NCI-H524 (cell line): ENCODE measurements at regions not wholly inside any gene's neighbourhood (a gene's known extent, or its start where the extent isn't known, plus 50 kb on each side); places are given as distances from the start of the nearest gene placed in this dataset.
"Not testable (repeated sequence)": the region's sequence is repeated elsewhere in the genome, so short reads cannot be mapped to it uniquely, and the experiment has no call there.

ENCODE experiments used
- DNase-seq, 2 experiments: peaks; one replicate each; lab custom pipeline; 2025; lab: John Stamatoyannopoulos, UW

DNA sequence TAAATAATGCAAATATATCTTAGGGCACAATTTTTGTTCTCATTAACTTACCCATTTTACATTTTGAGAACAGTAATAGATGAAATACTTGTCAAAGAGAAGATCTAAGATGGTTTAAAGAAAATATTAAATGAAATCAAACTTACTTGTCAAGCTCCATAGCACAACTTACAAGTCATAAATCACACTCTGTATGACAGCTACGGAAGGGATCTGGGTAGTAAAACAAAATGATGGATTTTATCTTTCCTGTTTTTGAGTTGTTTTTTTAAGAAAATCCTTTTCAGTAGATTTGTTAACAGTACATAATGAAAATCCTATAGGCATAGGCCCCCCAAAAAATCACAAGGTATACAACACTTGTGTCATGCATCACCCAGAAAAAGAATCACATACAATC lies 84.4 kb upstream of the ANTXRL start:
- not testable (repeated sequence) for DNase-seq

DNA sequence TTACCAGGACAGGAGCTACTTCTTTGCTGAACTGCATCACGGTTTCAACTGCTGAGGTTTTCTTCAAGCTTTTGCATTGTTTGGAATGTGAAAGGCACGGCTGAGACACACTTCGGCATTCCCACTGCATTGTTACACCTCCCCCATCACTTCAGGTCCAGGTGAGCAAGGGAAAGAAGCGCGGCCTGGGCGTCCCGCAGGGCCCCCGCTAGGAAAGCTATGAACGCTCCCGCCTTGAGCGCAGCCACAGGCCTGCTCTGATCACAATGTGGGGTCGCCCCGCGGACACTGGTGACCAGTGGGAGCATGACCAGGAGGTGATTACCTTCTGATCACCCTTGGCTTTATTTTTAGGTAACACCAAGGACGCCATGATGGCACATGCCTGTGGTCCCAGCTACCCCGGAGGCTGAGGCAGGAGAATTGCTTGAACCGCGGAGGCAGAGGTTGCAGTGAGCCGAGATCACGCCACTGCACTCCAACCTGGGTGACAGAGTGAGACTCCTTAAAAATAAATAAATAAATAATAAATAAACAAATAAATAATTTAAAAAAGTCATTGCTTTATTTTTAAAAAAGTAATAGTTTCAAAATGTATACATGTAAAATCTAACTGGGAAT lies 82.2 kb upstream of the ANTXRL start:
- DNase-seq, result not testable (repeated sequence)

DNA sequence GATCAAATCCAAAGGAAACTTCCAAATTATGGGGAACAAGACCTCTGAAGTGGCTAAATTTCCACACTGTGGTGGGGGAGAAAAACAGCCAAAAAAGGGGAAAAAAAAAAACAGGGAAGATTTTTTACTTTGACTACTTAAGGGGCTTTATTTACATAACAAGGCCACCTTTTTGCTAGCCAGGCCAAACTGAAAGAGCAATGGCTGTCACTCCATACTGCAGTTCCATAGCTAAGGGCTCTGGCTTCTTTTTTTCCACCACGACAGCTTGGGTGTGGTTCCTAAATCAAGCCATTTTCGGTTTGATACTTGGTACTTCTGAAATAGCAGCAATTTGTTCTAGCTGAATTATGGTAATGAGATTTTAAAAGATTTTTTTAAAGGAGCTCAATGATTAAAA lies 76.4 kb upstream of the ANTXRL start:
- not testable (repeated sequence) for DNase-seq

DNA sequence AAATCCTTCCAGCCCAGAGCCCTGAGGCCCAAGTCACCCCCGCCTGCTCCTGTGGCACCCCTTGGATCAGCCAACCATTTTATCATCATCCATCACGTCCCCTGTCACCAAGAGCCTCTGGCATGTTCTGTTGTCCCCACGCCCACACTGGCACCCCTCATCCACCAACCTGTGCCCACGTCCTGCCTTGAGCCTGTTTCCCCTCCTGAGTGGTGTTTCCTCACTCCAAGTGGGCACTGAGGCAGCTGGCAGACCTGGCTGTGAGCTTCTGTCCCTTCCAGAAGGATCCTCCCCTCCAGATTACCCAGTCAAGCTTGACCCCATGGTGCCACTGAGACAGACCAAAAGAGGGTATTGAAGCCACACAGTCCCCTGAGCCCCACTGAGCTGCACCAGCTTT lies 71.4 kb upstream of the ANTXRL start:
- no peak for DNase-seq

DNA sequence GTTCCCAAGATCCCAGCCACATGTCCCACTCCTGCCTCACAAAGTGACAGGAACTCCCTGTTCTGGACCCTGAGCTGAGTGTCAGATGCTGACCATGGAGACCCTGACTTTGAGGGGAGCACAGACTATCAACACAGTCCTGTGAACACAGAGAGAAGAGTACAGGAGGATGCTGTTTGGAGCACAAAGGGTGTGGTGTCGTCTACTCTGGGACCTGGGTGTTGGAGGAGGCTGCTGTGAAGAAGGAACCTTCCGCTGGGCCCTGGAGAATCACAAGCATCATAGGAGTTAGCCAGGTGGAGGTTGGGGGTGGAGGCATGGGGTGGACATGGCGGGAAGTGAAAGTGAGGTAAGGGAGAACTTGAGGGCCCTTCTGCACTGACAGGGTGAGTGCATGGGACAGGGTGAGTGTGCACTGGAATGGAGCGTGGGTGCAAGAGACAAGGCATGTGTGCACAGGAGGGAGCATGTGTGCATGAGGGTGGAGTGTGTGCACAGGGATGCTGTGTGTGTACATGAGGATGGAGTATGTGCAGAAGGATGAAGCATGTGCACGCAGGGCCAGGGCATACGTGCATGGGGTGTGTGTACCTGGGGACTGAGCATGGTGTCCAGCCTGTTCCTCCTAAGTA lies 70.7 kb upstream of the ANTXRL start:
- no peak for DNase-seq

DNA sequence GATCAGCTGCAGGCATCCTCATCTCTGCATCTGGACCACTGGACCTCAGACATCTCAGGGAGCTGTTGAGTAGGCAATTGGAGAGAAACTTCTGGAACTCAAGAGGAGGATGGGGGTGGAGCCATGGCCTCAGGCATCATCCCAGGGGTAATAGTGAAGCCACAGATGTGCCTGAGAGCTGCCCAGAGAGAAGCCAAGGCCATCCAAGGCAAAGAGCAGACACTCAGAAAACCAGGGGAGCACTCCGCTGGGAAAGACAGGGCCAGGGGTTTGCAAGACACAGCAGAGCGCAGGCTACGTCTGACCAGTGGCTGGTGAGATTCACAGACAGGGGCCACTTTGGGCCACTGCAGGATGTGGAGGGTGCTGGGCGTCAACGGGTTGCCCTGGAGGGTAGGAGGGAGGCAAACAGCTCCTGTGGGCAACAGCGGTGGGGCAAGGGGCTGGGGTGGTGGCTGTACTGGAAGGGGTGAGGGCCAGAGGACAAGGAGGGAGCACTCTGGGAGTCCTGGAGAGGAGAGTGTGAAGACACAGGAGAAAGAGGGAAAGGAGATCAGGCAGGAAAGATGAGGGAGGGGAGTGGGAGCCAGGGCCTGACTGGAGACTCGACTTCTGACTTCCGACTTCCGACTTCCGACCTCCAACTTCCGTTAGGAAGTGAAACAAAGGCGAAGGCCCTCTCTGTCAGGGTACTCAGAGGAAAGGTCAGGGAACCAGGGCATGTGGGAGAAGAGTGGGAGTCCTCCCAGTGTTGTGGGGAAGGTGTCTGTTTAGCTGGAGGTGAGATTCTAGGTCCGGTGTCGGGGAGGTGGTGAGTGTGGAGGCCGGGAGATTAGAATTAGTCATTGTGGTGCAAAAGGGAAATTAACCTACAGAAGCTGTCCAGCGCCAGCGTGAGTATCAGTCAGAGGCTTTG lies 69.7 kb upstream of the ANTXRL start:
- DNase-seq, result no peak

DNA sequence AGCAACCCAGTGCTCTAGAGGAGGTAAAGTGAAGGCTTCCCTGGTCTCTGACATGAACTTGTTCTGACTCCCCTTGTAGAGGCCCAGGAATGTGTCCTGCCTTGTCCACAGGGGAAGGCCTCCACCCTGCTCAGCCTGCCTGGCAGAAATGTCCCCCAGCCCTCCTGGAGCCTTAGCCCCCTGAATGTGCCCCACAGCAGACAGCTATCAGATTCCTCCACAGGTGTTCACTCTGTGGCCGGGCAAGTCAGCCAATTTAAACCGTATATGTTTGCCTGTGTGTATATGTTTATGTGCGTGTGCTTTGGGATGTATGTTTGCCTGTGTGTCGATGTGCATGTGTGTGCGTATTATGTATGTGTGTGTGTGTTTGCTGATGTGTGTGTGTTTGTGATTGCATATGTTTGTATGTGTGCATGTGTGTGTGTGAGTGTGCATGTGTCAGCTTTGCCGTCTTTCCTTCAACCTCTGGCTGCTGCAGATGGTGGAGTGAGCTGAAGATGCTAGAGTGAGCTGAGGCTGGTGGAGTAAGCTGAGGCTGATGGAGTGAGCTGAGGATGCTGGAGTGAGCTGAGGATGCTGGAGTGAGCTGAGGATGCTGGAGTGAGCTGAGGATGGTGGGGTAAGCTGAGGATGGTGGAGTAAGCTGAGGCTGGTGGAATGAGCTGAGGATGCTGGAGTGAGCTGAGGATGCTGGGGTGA lies 68.9 kb upstream of the ANTXRL start:
- no peak for DNase-seq

DNA sequence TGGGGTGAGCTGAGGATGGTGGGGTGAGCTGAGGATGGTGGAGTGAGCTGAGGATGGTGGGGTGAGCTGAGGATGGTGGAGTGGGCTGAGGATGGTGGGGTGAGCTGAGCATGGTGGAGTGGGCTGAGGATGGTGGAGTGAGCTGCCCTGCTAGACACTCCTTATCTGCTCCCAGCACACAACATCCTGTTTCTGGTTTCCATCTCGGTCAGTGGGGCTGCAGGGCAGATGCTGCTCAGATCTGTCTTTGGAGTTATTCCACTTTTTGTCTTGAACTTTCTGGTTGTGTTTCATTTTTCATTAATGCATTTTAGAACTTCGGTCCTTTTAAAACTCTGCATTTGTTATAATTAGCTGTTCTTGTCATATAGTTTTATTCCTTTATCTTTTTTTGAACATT lies 67.9 kb upstream of the ANTXRL start:
- no peak for DNase-seq

DNA sequence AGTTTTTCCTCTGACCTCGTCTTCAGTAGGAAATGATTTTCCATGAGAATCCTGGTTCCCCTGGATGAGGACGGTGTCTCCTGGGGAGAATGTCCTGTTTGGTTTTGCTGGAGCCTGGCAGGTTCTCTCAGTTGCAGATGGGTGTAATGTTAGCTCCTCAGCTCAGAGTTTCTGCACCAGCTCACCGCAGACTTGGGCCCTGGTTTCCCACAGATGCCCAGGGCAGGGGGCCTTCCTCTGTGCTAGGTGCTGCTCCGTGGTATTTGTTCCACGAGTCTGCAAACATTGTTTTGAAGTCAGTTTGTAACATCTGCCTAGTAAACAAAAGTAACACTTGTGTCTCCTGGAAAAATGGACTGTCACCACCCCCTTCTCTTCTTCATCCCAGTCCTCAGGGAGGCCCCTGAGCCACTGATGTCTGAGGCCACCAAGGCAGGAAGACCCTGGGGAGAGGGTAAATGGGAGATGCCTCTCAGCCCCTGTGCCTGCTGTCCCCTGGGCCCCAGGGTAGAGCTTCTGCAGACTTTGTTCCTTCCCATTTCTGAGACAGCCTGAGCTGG lies 67.3 kb upstream of the ANTXRL start:
- DNase-seq, result not testable (repeated sequence)

DNA sequence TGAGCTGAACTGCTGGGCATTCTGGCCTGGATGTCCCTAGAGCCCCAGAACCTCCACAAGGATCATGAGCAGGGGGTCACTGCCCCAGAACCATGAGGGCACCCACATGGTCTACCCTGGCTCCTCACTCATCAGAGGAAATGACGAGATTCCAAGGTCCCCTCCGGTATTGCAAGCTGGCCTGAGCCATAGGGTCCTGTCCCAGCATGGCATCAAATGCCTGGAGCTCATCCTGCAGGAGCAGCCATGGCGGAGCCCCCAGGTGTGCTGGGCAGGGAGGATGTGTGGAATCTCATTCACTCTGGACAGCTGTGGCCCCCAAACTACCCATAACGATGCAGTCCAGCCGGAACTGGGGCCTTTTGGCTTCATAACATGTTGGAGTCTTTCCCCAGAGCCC lies 66.6 kb upstream of the ANTXRL start:
- no peak for DNase-seq

DNA sequence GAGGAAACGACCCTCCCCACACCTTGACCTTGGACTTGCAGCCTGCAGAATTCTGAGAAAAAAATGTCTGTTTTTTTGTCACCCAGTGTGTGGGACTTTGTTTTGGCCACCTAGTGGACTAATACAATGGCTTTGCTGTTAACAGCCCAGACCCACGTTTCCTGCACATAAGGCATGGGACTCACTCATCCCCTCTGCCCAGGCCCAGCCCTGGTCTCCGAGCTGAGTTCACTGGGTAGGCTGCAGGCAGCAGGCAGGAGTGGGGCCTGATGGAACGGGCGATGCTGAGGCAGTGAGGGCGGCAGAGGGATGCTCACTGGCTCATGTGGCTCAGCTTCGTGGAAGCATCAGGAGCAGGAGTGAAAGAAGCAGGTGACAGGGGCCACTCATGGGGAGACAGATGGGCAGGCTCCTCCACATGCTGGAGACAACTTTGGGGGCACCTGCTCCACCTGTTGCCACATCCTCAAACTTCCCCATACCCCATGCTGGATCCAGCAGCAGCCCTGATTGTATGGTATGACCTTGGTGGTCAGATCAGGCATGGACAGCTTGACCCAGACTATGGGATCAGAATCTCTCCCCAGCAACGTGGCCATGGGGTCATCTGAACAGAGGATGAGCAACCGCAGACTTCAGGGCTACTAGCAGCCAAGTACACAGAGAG lies 65.8 kb upstream of the ANTXRL start:
- DNase-seq, result peak in 1 of 2 experiments; percentile 12

DNA sequence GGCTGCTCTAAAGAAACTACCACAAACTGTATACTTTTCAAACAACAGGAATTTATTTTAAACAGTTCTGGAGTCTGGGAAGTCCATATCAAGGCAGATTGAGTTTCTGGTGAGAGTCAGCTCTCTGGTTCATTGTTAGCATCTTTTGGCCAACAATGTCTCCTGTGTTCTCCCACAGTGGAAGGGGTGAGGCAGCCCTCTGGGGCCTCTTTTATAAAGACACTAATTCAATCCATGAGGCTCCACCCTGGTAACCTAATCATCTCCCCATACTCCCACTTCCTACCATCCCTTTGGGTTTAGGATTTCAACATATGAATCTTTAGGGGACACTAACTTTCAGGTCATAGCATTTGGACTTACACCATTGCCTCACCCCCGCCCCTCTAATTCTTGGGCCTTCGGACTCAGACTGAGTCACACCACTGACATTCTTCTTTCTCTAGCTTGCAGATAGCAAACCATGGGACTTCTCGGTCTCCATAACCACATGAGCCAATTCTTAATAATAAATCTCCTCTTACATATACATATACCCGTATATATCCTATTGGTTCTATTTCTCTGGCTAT lies 64.3 kb upstream of the ANTXRL start:
- no peak for DNase-seq

DNA sequence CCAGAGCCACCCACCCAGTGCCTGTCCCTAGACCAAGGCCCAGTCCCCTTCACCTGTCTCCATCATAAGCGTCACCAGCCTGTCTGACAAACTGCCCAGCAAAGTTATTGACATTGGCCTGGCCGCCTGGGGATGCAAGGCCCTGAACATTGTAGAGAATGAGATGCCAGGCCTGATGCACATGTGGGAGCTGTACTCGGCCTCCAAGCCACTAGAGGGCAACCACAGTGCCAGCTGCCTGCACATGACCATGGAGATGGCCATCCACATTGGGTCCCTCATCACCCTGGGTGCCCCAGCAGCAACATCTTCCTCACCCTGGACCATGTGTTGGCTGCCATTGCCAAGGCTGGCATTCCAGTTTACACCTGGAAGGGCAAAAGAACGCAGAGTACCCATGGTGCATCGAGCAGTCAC lies 63.7 kb upstream of the ANTXRL start:
- no peak for DNase-seq

DNA sequence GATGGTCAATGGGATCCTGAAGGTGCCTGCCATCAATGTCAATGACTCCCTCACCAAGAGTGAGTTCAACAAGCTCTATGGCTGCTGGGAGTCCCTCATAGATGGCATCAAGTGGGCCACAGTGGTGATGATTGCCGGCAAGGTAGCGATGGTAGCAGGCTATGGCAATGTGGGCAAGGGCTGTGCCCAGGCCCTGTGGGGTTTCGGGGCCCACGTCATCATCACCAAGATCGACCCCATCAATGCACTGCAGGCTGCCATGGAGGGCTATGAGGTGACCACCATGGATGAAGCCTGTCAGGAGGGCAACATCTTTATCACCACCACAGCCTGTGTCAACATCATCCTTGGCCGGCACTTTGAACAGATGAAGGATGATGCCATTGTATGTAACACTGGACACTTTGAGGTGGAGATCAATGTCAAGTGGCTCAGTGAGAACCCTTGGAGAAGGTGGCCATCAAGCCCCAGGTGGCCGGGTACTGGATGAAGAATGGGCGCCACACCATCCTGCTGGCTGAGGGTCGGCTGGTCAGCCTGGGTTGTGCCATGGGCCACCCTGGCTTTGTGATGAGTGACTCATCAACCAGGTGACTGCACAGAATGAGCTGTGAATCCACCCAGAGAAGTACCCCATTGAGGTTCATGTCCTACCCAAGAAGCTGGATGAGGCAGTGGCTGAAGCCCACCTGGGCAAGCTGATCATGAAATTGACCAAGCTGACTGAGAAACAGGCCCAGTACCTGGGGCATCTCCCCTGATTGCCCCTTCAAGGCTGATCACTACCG lies 63.0 kb upstream of the ANTXRL start:
- DNase-seq, result no peak

DNA sequence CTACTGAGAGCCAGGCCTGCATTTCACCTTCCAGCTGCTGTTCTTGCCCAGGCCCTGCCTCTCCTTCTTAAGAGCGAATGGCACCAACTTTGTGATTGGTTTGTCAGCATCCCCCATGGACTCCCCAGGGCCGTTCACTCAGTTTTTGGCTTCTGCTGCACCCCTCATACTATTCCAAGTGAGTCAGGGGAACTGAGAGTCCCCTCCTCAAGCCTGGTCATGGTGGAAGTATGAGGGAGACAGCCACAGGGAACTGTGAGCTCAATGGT lies 62.4 kb upstream of the ANTXRL start:
- DNase-seq, result no peak

DNA sequence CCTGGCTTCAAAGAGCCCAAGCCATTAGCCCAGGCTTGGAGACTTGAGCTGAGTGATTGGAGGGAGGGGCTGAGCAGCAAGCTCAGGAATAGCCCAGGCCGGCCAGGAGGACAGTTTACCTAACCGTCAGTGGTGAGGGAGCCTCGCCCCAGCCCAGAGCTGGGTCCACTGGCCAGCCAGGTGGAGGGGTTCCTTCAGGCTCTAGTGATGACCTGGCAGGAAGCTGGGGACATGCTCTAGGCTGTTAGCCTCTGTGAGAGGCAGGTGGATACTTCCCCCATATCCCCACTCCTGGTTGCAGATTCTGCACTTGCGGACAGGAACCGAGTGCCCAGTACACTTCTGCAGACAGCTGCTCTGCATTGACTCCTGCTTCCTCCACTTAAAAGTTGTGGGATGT lies 61.2 kb upstream of the ANTXRL start:
- DNase-seq, result no peak

DNA sequence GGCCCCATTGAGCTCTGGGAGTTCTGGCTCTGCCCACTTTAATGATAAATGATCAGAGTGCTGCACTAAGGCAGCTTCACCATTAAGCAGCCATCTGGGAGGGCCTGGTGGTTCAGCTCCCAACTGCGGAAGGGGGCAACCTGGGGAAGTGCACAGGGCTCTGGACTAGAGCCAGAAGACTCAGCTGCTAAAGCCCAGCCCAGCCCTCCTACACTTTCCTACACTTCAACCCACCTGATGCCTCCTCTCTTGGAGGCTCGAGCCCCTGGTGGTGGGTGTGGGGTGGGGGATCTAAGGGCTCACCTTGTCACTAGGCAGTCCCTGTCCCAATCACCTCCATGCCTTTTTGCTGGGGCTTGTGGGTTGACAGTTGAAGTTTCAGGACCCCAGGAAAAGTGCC lies 60.6 kb upstream of the ANTXRL start:
- DNase-seq, result peak; percentile 26 to 31

DNA sequence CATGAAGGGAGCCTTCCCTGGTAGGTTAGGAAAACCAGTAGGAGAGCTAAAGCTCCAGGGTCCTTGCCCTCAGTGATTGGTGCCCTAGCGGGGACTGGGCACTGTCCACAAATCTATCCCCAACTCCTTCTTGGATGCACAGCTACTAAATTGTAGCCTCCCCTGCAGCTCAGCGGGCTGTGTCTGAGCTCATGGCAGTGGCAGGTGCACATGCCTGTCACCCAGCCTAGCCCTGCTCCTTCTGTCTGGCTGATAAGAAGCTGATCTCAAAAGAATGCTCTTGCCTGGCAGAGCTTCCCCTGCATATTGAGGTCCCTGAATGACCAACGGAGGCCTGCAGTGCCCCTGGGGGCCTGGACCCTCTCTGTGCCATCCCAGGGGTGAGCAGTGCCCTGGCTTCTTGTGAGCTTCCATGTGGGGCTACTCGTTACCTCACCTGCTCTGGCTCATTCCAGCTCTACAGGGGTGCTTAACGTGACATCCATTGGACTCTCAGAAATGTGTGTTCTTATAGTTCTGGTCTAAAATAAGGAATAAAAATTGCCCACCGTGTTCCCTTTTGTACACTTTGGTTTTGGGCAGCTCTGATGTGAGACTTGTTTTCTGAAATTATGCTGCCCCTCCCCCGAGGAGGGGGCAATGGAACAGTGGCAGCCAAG lies 59.8 kb upstream of the ANTXRL start:
- DNase-seq, result no peak

DNA sequence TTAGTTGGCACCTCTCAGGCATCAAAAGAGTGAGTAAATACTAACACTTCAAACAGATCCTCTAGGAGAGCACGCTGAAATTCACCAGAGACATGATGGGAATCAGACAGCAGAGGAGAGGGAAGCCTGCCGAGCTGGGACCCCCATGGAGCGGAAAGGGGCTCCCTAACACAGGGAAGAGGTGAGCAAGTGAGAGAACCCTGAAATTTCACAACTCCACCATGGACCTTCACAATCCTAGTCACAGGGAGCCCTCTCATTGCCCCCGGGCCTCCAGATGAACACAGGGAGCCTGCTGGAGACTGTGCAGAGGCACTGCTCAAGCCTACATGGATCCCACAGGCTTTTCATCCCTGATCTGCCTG lies 59.2 kb upstream of the ANTXRL start:
- DNase-seq, result no peak

DNA sequence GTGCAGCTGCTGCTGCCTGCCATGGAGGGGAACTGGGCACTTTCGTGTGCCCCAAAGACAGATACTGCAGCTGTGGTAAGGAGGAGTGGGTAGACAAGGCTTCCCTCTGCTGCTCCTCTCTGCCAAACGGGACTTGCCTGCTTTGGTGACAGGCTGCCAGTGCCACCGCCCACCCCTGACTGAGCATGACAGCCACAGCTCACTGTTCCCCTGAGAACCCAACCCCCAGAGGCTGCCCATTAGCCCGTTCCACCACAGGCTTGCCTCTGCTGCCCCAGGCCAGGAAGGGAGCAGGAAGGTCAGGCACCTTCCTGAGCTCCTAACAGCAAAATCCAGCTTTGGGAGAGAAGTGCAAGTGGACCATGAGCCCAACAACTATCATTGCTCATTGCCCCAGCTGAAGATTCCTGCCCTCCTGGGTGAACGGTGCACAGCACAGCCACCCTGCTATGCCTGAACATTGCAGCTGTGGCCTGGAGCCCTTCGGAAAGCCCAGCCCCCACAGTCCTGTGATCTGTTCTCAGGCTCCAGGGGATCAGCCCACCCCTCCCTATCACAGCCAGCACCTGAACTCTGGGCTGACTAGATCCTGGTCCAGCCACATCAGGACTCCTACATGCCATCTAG lies 58.7 kb upstream of the ANTXRL start:
- DNase-seq, result no peak
